ENCODE measurements at regions not wholly inside any gene's neighbourhood (a gene's known extent, or its start where the extent isn't known, plus 50 kb on each side); places are given as distances from the start of the nearest gene placed in this dataset.
"Not testable (repeated sequence)": the region's sequence is repeated elsewhere in the genome, so short reads cannot be mapped to it uniquely, and the experiment has no call there.

- TF ChIP-seq CTCF (conservative IDR thresholded peaks at IDR 0.05; ENCODE audit: low read depth in 2 of 2); JUNB (IDR thresholded peaks at IDR 0.05; ENCODE audit: unreplicated experiment); CREB1 (CRISPR knock-in tag; IDR thresholded peaks at IDR 0.05; ENCODE audit: low read depth); POLR2AphosphoS5 (IDR thresholded peaks at IDR 0.05; ENCODE audit: low read depth); EZH2 (IDR thresholded peaks at IDR 0.05; ENCODE audit: low read depth, unreplicated experiment); NANOG (IDR thresholded peaks at IDR 0.05; ENCODE audit: borderline replicate concordance); EZH2phosphoT487 (IDR thresholded peaks at IDR 0.05; ENCODE audit: unreplicated experiment); REST (IDR thresholded peaks at IDR 0.05; ENCODE audit: unreplicated experiment); ZNF462 (CRISPR knock-in tag; IDR thresholded peaks at IDR 0.05); ZNF331 (CRISPR knock-in tag; IDR thresholded peaks at IDR 0.05; ENCODE audit: low read depth); ETS1 (IDR thresholded peaks at IDR 0.05); ZNF114 (CRISPR knock-in tag; IDR thresholded peaks at IDR 0.05); STAT1 (IDR thresholded peaks at IDR 0.05; ENCODE audit: unreplicated experiment): not testable (repeated sequence)
These were observed 59.9 kb downstream of the TMEM121 start for GRCh38 chr14:105586144-105586872.
